ENCODE measurements at regions not wholly inside any gene's neighbourhood (a gene's known extent, or its start where the extent isn't known, plus 50 kb on each side); places are given as distances from the start of the nearest gene placed in this dataset.
A peak's percentile ranks its signal among the peaks of the same experiment; 100 is the strongest.

DNA sequence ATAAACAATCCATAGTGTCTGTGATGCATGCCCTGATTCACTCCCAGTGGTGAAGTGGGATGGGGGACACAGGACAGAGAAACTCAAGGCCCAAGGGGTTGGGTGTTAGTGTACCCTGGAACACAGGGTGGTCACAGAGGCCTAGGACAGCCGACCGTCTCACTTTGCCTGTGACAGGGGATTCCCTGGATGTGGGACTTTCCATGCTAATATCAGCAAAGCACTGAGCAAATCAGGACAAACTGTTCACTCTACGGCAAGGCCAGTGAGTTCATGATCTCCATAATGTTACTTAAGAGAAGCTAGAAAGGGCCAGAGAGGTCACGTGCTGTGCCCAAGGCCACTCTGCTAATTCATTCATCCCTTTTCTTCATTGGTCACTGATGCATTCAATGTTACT, 158.7 kb upstream of the RBPJ start:
- DNase-seq (ENCODE audit: insufficient read length, low spot score) (no peak), FAIRE-seq (no peak)

DNA sequence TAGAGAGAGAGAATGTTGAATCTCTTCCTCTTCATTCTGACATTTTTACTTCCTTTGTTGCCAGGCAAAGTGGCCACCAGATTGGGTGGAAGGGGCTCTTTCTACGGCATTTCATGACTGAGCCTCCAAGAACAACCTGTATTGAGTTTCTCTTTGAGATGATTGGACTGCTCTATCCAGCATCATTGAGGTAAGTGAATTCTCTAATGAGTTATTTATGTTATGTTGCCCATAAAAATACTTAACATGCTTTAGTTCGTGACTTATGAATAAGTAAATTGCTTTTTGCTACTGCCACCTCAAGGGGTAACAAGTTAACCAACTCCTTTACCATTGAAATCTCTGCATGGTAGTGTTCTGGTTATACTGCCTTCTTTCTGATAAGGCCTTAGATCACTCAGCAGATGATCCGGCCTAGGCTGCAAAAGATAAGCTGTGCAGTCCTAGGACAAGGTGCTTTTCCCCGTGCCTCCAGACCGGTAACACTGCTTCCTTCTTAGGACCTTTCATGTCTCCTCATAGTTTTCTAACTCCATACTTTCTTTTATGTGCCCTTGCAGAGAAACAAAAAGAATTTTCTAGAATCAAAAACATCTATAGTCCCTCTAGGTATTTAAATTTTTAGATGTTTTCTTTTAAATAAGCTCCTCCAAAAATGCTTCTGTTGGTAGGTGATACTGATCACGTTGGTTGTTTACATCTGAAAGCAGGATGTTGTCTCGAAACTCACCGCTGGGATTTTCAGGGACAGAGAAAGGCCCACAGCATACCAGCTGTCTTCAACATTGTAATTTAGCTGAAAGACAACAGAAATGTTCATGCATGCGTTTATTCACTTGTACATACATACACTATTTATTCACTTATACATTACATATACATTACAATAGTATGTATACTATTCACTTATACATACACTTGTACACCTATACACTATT, 157.1 kb upstream of the RBPJ start:
- no peak for DNase-seq (ENCODE audit: insufficient read length, low spot score)
- FAIRE-seq: no peak

DNA sequence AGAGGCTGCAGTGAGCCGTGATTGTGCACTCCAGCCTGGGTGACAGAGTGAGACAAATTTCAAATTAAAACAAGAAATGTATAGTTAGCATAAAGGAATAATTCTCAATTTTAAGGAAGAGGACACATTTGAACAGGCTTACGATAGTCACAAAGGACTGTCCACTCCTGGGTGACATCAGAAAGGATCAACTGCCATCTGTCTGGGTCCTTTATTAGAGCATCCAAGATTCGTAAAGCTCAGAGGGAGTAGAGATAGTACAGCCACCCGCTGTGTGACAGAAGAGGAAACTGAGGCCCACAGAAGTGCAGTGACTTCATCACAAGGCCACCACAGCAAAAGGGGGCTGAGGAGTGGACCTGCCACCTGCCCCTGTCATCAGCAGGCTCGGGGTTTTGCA, 149.3 kb upstream of the RBPJ start:
- FAIRE-seq (no peak), DNase-seq (ENCODE audit: insufficient read length, low spot score) (no peak)

DNA sequence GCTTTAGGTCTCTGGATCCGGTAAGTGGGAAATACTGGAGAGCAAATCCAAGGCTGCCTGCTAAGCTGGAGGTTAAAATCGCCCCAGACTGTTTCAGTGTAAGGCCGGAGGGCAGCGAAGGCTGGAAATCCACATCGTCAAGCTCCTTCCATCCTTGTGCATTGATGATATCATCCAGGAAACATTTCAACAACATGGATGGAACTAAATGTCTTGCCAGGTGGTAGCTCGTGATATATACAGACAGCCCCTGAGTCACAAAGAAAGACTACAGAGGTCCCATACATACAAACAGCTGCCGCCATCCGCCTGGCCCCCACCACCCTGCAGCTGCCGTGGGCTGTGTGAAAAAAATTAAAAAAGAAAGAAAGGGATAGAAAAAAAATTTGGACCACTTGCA, 148.9 kb upstream of the RBPJ start:
- FAIRE-seq (no peak), DNase-seq (ENCODE audit: insufficient read length, low spot score) (peak; percentile 37)

- no peak for DNase-seq (ENCODE audit: insufficient read length, low spot score)
- FAIRE-seq: no peak
Measured at GRCh38 chr4:26173619-26174018, 147.2 kb upstream of the RBPJ start.

DNA sequence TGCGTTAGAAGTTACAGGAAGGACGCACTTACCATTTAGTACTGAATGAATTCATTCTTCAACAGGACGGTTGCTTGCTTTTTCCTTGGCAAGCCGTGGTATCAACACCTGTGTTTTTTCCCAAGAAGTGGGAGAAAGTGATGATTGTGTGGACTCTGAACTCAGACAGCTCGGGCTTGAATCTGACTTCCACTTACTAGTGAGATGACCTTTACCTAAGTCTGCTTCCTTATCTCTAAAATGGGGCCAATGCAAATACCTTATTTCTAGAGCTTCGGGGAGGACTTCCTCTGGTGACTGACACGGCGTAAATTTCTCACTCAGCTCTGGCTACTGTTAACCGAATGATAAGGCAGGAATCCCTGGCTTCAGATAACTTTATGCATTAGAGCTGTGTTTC, 146.8 kb upstream of the RBPJ start:
- DNase-seq (ENCODE audit: insufficient read length, low spot score) (no peak), FAIRE-seq (no peak)

- no peak for DNase-seq (ENCODE audit: insufficient read length, low spot score)
- no peak for FAIRE-seq
Measured at GRCh38 chr4:26175006-26175786, 145.6 kb upstream of the RBPJ start.

- FAIRE-seq: no peak
- DNase-seq (ENCODE audit: insufficient read length, low spot score): no peak
Measured at GRCh38 chr4:26175905-26176470, 144.8 kb upstream of the RBPJ start.

- DNase-seq (ENCODE audit: insufficient read length, low spot score) (no peak), FAIRE-seq (no peak)
Measured at GRCh38 chr4:26176598-26177149, 144.1 kb upstream of the RBPJ start.

- FAIRE-seq (no peak), DNase-seq (ENCODE audit: insufficient read length, low spot score) (no peak)
Measured at GRCh38 chr4:26178854-26179253, 142.0 kb upstream of the RBPJ start.

DNA sequence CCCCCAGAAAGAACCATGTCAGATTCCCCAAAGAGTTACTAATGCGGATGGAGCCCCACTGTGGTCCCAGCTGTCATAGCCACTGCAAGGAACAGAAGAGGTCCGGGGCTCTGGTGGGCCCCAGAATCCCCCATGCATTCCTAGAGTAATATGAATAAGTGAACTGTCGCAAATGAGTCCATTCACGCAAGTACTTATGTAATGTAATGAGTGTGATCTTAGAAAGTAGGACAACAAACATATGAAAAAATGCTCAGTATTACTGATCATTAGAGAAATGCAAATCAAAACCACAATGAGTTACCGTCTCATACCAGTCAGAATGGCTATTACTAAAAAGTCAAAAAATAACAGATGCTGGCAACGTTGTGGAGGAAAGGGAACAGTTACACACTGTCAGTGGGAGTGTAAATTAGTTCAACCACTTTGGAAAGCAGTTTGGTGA, 141.5 kb upstream of the RBPJ start:
- FAIRE-seq: no peak
- no peak for DNase-seq (ENCODE audit: insufficient read length, low spot score)

DNA sequence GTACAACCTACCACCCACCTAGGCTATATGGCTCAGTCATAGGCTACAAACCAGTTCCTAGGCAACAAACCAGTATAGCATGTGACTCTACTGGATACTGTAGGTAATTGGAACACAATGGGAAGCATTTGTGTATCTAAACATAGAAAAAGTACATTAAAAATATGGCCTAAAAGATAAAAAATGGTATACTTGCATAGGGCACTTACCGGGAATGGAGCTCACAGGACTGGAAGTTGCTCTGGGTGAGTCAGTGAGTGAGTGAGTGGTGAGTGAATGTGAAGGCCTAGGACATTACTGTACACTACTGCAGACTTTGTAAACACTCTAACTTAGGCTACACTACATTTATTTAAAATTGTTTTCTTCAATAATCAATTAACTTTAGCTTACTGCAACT, 139.2 kb upstream of the RBPJ start:
- FAIRE-seq (no peak), DNase-seq (ENCODE audit: insufficient read length, low spot score) (no peak)

DNA sequence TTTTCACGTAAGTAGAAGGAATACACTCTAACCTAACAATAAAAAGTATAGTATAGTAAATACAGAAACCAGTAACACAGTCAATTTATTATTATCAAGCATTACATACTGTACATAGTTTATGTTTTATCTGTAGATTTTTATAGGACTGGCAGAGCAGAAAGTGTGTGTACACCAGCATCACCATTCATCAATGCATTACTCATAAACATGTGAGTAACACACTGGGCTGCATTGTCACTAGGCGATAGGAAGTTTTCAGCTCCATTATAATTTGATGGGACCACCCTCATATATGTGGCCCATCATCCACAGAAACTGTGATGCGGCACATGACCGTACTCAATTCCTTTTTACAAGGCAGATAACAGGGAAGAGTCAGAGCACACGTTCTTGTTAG, 137.8 kb upstream of the RBPJ start:
- no peak for FAIRE-seq
- DNase-seq (ENCODE audit: insufficient read length, low spot score): no peak

GRCh38 chr4:26185436-26185835, 135.4 kb upstream of the RBPJ start:
- no peak for DNase-seq (ENCODE audit: insufficient read length, low spot score)
- no peak for FAIRE-seq

DNA sequence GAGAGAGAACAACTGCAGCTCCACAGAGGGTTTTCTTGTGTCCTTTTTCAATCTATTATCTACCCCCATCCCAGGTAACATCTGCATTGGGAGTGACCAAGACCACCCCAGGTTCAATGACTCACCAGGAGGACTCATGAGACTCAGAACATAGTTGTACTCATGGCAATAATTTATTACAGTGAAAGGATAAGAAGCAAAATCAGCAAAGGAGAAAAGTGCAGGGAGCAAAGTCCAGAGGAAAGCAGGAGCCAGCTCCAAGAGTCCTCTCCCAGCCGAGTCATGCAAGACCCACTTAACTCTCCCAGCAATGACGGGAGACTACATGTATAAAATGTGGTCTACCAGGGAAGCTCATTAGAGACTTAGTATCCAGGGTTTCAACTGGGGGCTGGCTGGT, 129.5 kb upstream of the RBPJ start:
- no peak for DNase-seq (ENCODE audit: insufficient read length, low spot score)

GRCh38 chr4:26192899-26193869, 127.6 kb upstream of the RBPJ start:
- FAIRE-seq: peak; percentile 38
- no peak for DNase-seq (ENCODE audit: insufficient read length, low spot score)

More for the DNA sequence above, 129.5 kb upstream of the RBPJ start:
- FAIRE-seq: no peak

DNA sequence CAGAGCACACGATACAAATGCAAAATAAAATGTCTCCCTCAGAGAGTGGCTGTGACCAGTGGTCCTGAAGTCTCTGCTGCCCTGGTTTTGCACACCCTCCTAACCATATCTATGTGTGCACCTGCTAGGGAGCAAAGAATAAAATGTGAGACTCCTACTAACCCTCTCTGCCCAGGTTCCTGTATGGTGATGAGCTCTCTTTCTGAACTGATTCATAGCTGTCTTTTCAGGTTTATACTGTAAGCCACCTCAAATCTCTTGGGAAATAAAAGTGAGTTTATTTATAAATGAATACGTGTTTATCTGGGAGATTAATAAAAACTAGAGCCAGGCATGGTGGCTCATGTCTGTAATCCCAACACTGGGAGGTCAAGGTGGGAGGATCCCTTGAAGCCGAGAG, 126.0 kb upstream of the RBPJ start:
- no peak for DNase-seq (ENCODE audit: insufficient read length, low spot score)
- no peak for FAIRE-seq

- FAIRE-seq (no peak), DNase-seq (ENCODE audit: insufficient read length, low spot score) (no peak)
Measured at GRCh38 chr4:26196567-26196966, 124.2 kb upstream of the RBPJ start.

DNA sequence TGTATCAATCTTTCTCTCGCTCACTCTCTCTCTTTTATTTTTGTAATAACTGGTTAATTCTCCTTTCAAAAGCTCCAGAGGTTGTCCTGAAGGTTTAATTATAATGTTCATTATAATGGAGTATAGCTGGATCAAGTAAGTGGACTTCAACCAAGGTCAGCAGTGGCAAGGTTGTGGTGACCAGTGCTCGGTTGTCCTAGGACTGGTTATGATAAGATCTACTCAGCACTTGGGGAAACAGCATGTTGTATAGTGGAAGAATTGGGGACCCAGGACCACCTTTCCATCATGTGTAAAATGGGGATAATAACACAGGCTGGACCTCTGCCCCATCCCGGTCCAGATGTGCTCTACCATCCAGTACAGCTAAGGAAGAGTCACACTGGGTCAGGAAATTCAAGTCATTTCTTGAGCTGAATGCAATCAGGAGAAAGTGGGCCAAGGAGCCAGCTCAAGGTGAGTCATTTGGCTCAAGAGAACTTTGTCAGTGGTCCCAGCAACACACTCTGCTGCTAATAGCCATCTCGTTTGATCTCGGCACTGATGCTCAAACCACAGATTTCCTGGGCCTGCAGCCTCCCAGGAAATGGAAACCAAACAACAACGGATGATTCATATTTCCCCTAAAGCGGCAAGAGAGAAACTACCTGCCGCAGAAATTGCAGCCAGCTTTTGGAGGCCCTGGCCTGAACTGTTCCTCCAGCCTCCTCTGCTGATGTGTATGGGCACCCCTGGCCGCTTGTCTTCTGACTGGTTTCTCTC, 123.6 kb upstream of the RBPJ start:
- FAIRE-seq: peak; percentile 84

More for the DNA sequence above, 123.6 kb upstream of the RBPJ start:
- DNase-seq (ENCODE audit: insufficient read length, low spot score): peak; percentile 86
